ENCODE measurements at regions not wholly inside any gene's neighbourhood (a gene's known extent, or its start where the extent isn't known, plus 50 kb on each side); places are given as distances from the start of the nearest gene placed in this dataset.

DNA sequence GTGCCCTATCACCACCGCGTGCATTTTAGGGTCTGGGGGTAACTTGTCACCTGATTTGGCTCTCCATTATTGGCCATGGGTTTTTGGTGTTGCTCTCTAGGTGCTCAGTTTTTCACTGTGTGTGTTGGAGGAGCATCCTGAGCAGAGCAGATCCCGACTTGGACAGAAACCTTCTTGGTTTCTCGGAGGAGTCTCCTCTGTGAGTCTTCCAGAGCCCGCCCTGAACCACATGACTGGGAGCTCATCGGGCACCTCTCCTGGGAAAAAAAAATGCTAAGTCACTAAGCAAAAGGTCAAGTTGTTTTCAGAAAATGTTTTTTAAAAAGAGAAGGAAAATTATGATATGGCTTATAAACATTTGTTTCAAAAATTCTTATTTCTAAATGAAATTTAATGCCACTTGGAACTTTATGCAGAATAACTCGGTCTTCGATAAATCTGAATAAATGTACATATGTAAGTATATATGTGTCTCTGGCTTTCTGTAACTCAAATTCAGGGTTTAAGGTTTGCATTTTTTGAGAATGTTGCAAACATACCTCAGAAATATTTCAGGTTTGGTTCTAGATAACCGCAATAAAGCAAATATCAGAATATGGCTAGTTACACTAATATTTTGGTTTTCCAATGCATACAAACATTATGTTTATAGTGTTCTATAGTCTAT, 255.2 kb downstream of the AUH start:
- Histone ChIP-seq H3K4me3 (no peak overlapping the region), H3K9me3 (peaks cover 16% of the 10 kb centered on the region), H3K4me1 (peaks cover 7% of the 10 kb centered on the region), H3K27me3 (ENCODE audit: insufficient read depth in 3 of 3, low read length in 2 of 3) (no peaks in the 10 kb centered on the region), H3K36me3 (ENCODE audit: insufficient read depth in 1 of 2, low read depth in 1 of 2) (no peaks in the 10 kb centered on the region), H3K27ac (no peak overlapping the region)
- WGBS, 3 donors: 84 to 88% (median 84%) methylated on average over 9 of the region's 9 CpGs
- ATAC-seq (no peak), DNase-seq (no peak)
- intact Hi-C loops (cut with DNase I): no loop called here
- TF ChIP-seq, protein P1, sequence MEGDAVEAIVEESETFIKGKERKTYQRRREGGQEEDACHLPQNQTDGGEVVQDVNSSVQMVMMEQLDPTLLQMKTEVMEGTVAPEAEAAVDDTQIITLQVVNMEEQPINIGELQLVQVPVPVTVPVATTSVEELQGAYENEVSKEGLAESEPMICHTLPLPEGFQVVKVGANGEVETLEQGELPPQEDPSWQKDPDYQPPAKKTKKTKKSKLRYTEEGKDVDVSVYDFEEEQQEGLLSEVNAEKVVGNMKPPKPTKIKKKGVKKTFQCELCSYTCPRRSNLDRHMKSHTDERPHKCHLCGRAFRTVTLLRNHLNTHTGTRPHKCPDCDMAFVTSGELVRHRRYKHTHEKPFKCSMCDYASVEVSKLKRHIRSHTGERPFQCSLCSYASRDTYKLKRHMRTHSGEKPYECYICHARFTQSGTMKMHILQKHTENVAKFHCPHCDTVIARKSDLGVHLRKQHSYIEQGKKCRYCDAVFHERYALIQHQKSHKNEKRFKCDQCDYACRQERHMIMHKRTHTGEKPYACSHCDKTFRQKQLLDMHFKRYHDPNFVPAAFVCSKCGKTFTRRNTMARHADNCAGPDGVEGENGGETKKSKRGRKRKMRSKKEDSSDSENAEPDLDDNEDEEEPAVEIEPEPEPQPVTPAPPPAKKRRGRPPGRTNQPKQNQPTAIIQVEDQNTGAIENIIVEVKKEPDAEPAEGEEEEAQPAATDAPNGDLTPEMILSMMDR (IDR thresholded peaks at IDR 0.05): no peak

DNA sequence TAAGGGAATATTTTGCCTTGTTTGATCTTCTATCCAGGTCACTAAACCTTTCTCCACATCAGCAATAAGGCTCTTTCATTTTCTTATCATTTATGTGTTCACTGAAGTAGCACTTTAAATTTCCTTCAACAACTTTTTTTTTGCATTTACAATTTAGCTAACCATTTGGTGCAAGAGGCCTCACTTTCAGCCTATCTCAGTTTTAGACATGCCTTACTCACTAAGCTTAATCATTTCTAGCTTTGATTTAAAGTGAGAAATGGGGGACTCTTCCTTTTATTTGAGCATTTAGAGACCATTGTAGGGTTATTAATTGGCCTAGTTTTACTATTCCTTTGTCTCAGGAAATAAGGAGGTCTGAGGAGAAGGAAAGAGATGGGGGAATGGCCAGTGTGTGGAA, 250.5 kb downstream of the AUH start:
- Histone ChIP-seq H3K4me3 (no peak overlapping the region), H3K4me1 (no peaks in the 10 kb centered on the region), H3K27ac (no peak overlapping the region), H3K27me3 (ENCODE audit: insufficient read depth in 3 of 3, low read length in 2 of 3) (no peaks in the 10 kb centered on the region), H3K36me3 (ENCODE audit: insufficient read depth in 1 of 2, low read depth in 1 of 2) (no peaks in the 10 kb centered on the region), H3K9me3 (peaks cover 16% of the 10 kb centered on the region)
- no peak for DNase-seq
- no peak for ATAC-seq
- intact Hi-C loops (cut with DNase I): no loop called here
- TF ChIP-seq, protein P1 (IDR thresholded peaks at IDR 0.05): no peak

DNA sequence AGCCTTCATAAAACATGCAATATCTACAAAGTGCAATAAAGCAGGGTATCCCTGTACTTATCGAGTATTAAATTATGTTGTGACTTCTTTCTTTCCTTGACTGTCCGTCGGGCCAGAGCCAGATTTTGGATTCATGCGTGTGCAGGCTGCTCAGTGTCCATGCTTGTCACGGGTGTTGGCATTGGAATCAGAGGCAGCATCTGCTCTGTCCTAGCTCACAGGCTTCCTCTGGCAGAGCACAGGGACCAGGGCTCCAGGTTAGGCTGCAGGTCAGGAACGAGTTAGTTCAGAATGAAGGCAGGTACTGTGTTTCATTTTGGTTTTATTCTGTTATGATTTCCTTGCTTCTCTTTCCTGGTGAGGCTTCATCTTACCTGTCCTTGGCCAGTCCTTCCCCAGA, 249.8 kb downstream of the AUH start:
- Histone ChIP-seq H3K4me1 (no peaks in the 10 kb centered on the region), H3K9me3 (peaks cover 16% of the 10 kb centered on the region), H3K27ac (no peak overlapping the region), H3K27me3 (ENCODE audit: insufficient read depth in 3 of 3, low read length in 2 of 3) (no peaks in the 10 kb centered on the region), H3K36me3 (ENCODE audit: insufficient read depth in 1 of 2, low read depth in 1 of 2) (no peaks in the 10 kb centered on the region), H3K4me3 (no peak overlapping the region)
- ATAC-seq: peak in 1 of 4 donors; percentile 50
- intact Hi-C loops (cut with DNase I): no loop called here
- TF ChIP-seq, protein P1 (IDR thresholded peaks at IDR 0.05): no peak
- DNase-seq: no peak
- WGBS, 3 donors: 82 to 89% (median 86%) methylated on average over 6 of the region's 6 CpGs

DNA sequence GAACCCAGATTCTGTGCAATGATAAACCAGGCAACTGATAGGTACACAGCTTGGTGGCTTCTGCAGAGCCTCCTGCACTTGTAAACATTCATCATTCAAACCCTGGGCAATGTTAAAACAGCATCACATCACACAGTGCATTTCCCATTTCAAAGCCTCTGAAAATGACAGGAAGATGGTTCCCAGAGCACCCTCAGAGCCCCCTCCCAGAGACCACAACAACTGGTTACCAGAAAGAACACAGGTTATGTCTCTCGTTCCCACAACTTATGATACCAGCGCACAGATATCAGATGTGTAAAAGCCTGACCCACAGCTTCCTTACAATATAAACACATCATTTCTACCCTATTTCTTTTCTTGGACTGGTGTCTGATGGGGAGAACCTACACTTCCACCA, 248.7 kb downstream of the AUH start:
- WGBS, 3 donors: 93 to 95% (median 95%) methylated on average over 2 of the region's 2 CpGs
- Histone ChIP-seq H3K36me3 (ENCODE audit: insufficient read depth in 1 of 2, low read depth in 1 of 2) (no peaks in the 10 kb centered on the region), H3K27ac (no peak overlapping the region), H3K4me3 (no peak overlapping the region), H3K27me3 (ENCODE audit: insufficient read depth in 3 of 3, low read length in 2 of 3) (no peaks in the 10 kb centered on the region), H3K4me1 (peaks cover 6% of the 10 kb centered on the region), H3K9me3 (peaks cover 16% of the 10 kb centered on the region)
- intact Hi-C loops (cut with DNase I): no loop called here
- DNase-seq (no peak), ATAC-seq (no peak)
- TF ChIP-seq, protein P1 (IDR thresholded peaks at IDR 0.05): no peak

DNA sequence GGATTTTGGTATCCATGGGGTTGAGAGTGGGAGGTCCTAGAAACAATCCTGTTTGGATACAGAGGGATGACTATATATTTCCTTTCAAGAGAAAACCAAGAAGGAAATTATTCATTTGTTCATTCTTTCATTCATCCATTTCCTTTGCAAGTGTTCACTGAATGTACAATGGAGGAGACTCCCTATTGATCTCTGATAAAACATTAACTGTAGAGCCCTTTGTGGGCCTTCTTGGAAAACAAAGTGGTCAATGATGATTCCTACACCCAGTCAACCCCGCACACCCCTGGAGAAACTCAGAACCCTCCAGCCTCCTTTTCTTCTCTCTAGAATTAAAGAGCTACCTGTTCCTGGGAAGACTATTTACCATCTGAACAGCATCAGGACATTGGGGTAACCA, 247.3 kb downstream of the AUH start:
- TF ChIP-seq, protein P1 (IDR thresholded peaks at IDR 0.05): no peak
- Histone ChIP-seq H3K4me1 (peaks cover 18% of the 10 kb centered on the region), H3K27me3 (ENCODE audit: insufficient read depth in 3 of 3, low read length in 2 of 3) (no peaks in the 10 kb centered on the region), H3K27ac (no peak overlapping the region), H3K9me3 (peaks cover 16% of the 10 kb centered on the region), H3K36me3 (ENCODE audit: insufficient read depth in 1 of 2, low read depth in 1 of 2) (no peaks in the 10 kb centered on the region), H3K4me3 (no peak overlapping the region)
- DNase-seq (no peak), ATAC-seq (no peak)
- WGBS, 3 donors: 92 to 97% (median 94%) methylated on average over 1 of the region's 1 CpG
- intact Hi-C loops (cut with DNase I): no loop called here
